GM12801 (cell line): ENCODE measurements at regions not wholly inside any gene's neighbourhood (a gene's known extent, or its start where the extent isn't known, plus 50 kb on each side); places are given as distances from the start of the nearest gene placed in this dataset.

Experiments
- CTCF ChIP-seq: IDR thresholded peaks from one replicate; pipeline ENCODE4 v1.5.1; 2011; ENCODE audit warnings: control low read depth; ENCODE audit not compliant: insufficient read length; ENCODE audit errors: extremely low read depth

DNA sequence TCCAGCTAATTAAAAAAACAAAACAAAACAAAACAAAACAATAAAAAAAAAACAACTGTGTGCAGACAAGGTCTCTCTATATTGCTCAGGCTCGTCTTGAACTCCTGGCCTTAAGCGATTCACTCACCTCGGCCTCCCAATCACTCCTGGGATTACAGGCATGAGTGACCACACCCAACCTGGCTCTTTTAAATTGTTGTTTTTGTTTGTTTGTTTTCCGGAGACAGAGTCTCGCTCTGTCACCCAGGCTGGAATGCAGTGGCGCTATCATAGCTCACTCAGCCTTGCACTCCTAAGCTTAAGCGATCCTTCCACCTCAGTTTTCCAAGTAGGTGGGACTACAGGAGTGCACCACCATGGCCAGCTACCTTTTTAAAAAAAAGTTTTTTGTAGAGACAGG is 201.6 kb downstream of the EN1 start:
- TF ChIP-seq CTCF: no peak

DNA sequence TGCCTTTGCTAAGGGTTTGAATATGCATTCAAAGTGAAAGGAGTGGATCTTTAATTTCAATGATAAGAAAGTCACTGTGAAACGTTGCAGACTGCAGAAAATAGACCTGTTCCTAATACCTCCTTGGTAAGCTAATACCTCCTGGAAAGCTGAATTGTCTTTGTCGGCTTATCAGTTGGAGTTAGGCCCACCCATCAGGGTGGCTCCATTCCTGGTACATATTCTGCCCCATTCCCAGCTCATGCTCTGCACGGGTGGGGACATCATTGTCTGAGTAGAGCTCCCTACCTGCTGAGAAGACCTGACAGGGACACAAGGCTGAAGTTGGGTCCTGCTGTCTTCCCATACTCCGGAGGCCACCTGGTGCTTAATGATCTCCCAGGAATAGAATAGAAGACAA is 203.3 kb downstream of the EN1 start:
- no peak for TF ChIP-seq CTCF

GRCh38 chr2:118643294-118643693 is 204.2 kb downstream of the EN1 start:
- TF ChIP-seq CTCF: no peak

GRCh38 chr2:118642501-118642900 is 204.9 kb downstream of the EN1 start:
- TF ChIP-seq CTCF: no peak

GRCh38 chr2:118641711-118642110 is 205.7 kb downstream of the EN1 start:
- TF ChIP-seq CTCF: no peak

- no peak for TF ChIP-seq CTCF
These were observed 208.1 kb downstream of the EN1 start for GRCh38 chr2:118639371-118639770.

DNA sequence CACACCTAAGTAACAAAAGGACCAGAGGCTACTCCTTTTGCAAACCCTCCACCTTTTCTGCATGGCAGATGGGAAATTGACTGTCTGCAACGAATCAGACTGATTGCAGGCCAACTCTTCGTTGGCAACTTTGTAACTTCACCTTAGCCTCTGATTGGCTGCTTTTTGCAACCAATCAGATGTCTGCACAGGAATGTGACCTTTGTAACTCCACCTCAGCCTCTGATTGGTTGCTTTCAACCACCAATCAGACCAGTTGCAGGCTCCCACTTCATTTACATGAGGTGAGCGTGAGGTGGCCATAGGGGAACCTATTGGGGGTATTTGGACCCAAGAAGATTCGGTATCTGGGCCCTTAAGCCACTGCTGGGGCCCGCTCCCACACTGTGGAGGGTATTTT is 209.0 kb downstream of the EN1 start:
- no peak for TF ChIP-seq CTCF

- TF ChIP-seq CTCF: no peak
These were observed 211.6 kb downstream of the EN1 start for GRCh38 chr2:118635891-118636290.
